ENCODE measurements at regions not wholly inside any gene's neighbourhood (a gene's known extent, or its start where the extent isn't known, plus 50 kb on each side); places are given as distances from the start of the nearest gene placed in this dataset.

GRCh38 chr4:15364183-15364582 lies 63.6 kb upstream of the C1QTNF7 start:
- no peaks in the 10 kb centered on the region for H3K36me3 ChIP-seq (ENCODE audit: insufficient read depth, low read length)
- no peaks in the 10 kb centered on the region for H3K9me3 ChIP-seq (ENCODE audit: low read depth, low read length)
- TF ChIP-seq CTCF (IDR thresholded peaks at IDR 0.05; ENCODE audit: extremely low read depth, low read depth, low read length) = no peak
- H3K4me2 ChIP-seq (ENCODE audit: insufficient read depth, low read length) = no peak overlapping the region
- H3K79me2 ChIP-seq (ENCODE audit: insufficient read depth, low read length) = no peaks in the 10 kb centered on the region
- no peaks in the 10 kb centered on the region for H4K20me1 ChIP-seq (ENCODE audit: insufficient read depth, low read length)
- H2AFZ ChIP-seq (ENCODE audit: low read length) = no peak overlapping the region
- H3K4me1 ChIP-seq (ENCODE audit: insufficient read depth, low read length) = no peaks in the 10 kb centered on the region
- H3K4me3 ChIP-seq (ENCODE audit: insufficient read depth, low read length) = no peak overlapping the region
- peaks cover 12% of the 10 kb centered on the region for H3K27me3 ChIP-seq (ENCODE audit: insufficient read depth, low read length)
- no peak for DNase-seq (ENCODE audit: insufficient read length, low spot score, missing footprints)
- H3K27ac ChIP-seq (ENCODE audit: low read depth, low read length) = no peak overlapping the region

DNA sequence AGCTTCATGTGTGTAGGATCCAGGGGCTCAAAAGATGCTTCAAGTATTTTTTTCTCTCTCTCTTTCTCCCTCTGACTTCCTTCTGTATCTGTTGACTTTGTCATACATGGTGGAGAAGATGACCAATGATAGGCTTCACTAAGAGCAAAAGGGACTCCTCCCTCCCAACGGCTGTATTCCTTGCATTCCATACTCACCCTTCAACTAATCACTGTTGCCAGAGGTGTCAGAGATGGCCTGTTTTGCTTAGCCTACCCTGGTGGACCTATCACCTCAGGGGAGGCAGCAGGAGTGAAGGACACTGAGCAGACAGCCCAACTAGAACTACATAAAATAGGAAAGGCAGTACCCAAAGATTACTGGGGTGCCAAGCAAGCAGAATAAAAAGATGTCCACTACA lies 62.2 kb upstream of the C1QTNF7 start:
- no peak for TF ChIP-seq CTCF (IDR thresholded peaks at IDR 0.05; ENCODE audit: extremely low read depth, low read depth, low read length)
- H3K27ac ChIP-seq (ENCODE audit: low read depth, low read length) = no peak overlapping the region
- no peak overlapping the region for H3K4me3 ChIP-seq (ENCODE audit: insufficient read depth, low read length)
- H3K4me1 ChIP-seq (ENCODE audit: insufficient read depth, low read length) = no peaks in the 10 kb centered on the region
- H3K9me3 ChIP-seq (ENCODE audit: low read depth, low read length) = no peaks in the 10 kb centered on the region
- peaks cover 12% of the 10 kb centered on the region for H3K27me3 ChIP-seq (ENCODE audit: insufficient read depth, low read length)
- no peaks in the 10 kb centered on the region for H4K20me1 ChIP-seq (ENCODE audit: insufficient read depth, low read length)
- H2AFZ ChIP-seq (ENCODE audit: low read length) = no peak overlapping the region
- no peak for DNase-seq (ENCODE audit: insufficient read length, low spot score, missing footprints)
- no peaks in the 10 kb centered on the region for H3K79me2 ChIP-seq (ENCODE audit: insufficient read depth, low read length)
- no peak overlapping the region for H3K4me2 ChIP-seq (ENCODE audit: insufficient read depth, low read length)
- no peaks in the 10 kb centered on the region for H3K36me3 ChIP-seq (ENCODE audit: insufficient read depth, low read length)

DNA sequence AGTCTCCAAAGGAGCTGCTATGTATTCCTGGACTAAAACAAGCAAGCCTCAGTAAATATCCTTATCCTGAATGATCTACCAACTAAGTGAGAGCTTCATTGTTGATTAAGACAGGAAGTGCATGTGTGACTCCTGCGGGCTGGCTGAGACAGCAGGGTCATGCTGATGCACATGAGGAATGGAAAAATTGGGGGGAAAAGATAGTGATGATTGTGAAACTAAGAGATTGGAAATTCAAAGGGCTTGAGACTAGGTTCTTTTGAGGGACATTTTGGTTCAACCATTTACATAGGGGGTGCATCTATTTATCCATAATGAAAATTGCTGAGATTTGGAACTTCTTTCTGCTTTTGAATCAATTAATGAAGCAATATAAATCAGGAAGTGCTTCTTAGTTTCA lies 61.1 kb upstream of the C1QTNF7 start:
- Histone ChIP-seq H3K9me3 (ENCODE audit: low read depth, low read length) (no peaks in the 10 kb centered on the region), H3K4me1 (ENCODE audit: insufficient read depth, low read length) (no peaks in the 10 kb centered on the region), H3K36me3 (ENCODE audit: insufficient read depth, low read length) (no peaks in the 10 kb centered on the region), H2AFZ (ENCODE audit: low read length) (no peak overlapping the region), H3K79me2 (ENCODE audit: insufficient read depth, low read length) (no peaks in the 10 kb centered on the region), H3K27me3 (ENCODE audit: insufficient read depth, low read length) (peaks cover 11% of the 10 kb centered on the region), H4K20me1 (ENCODE audit: insufficient read depth, low read length) (no peaks in the 10 kb centered on the region), H3K4me2 (ENCODE audit: insufficient read depth, low read length) (no peak overlapping the region), H3K4me3 (ENCODE audit: insufficient read depth, low read length) (no peak overlapping the region), H3K27ac (ENCODE audit: low read depth, low read length) (no peak overlapping the region)
- DNase-seq (ENCODE audit: insufficient read length, low spot score, missing footprints) = no peak
- no peak for TF ChIP-seq CTCF (IDR thresholded peaks at IDR 0.05; ENCODE audit: extremely low read depth, low read depth, low read length)

GRCh38 chr4:15368856-15369255 lies 59.0 kb upstream of the C1QTNF7 start:
- H4K20me1 ChIP-seq (ENCODE audit: insufficient read depth, low read length) = no peaks in the 10 kb centered on the region
- H3K36me3 ChIP-seq (ENCODE audit: insufficient read depth, low read length) = no peaks in the 10 kb centered on the region
- H3K4me2 ChIP-seq (ENCODE audit: insufficient read depth, low read length) = no peak overlapping the region
- no peak overlapping the region for H3K4me3 ChIP-seq (ENCODE audit: insufficient read depth, low read length)
- DNase-seq (ENCODE audit: insufficient read length, low spot score, missing footprints) = peak; percentile 52
- no peaks in the 10 kb centered on the region for H3K4me1 ChIP-seq (ENCODE audit: insufficient read depth, low read length)
- no peak for TF ChIP-seq CTCF (IDR thresholded peaks at IDR 0.05; ENCODE audit: extremely low read depth, low read depth, low read length)
- no peak overlapping the region for H3K27ac ChIP-seq (ENCODE audit: low read depth, low read length)
- H3K9me3 ChIP-seq (ENCODE audit: low read depth, low read length) = no peaks in the 10 kb centered on the region
- H3K79me2 ChIP-seq (ENCODE audit: insufficient read depth, low read length) = no peaks in the 10 kb centered on the region
- H3K27me3 ChIP-seq (ENCODE audit: insufficient read depth, low read length) = peaks cover 4% of the 10 kb centered on the region
- H2AFZ ChIP-seq (ENCODE audit: low read length) = no peak overlapping the region
